ENCODE measurements at regions not wholly inside any gene's neighbourhood (a gene's known extent, or its start where the extent isn't known, plus 50 kb on each side); places are given as distances from the start of the nearest gene placed in this dataset.
"Not testable (repeated sequence)": the region's sequence is repeated elsewhere in the genome, so short reads cannot be mapped to it uniquely, and the experiment has no call there.

DNA sequence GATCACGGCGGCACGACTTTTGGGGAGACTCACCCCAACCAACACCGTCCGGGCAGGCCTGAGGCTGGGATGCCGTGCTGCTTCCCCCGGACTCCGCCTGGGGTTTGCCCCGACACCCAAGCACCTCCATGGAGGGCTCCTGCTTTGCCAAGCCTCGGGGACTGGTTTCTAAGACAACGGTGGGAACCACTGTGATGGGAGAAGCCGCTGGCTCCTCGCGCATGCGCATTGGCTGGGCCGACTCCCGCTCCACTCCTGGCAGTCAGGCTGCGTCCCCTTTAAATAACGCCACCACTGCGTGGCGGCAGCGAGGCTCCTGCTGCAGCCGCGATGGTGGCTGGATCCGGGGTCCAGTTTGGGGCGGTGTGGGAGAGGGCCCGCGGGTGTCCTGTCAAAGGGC, 201.0 kb downstream of the ZNF716 start:
- DNase-seq: peak; percentile 60
- no peak overlapping the region for H3K27ac ChIP-seq
- no peaks in the 10 kb centered on the region for H3K9me3 ChIP-seq
- no peaks in the 10 kb centered on the region for H3K27me3 ChIP-seq
- no peaks in the 10 kb centered on the region for H3K4me1 ChIP-seq
- TF ChIP-seq CTCF (IDR thresholded peaks at IDR 0.05) (no peak), POLR2A (IDR thresholded peaks at IDR 0.05) (no peak)
- H3K36me3 ChIP-seq (ENCODE audit: low read depth, missing control alignments): no peaks in the 10 kb centered on the region
- peak overlapping the region; percentile 25 to 38 for H3K4me3 ChIP-seq
- intact Hi-C loops (cut with DNase I; ENCODE audit: low total_unique reads): no loop called here
- 60 to 68% methylated on average over 16 to 23 of the region's 28 CpGs for WGBS, 2 donors

GRCh38 chr7:57651611-57652010, 201.6 kb downstream of the ZNF716 start:
- intact Hi-C loops (cut with DNase I; ENCODE audit: low total_unique reads); DNase-seq; H3K36me3 ChIP-seq (ENCODE audit: low read depth, missing control alignments); H3K9me3 ChIP-seq; H3K4me1 ChIP-seq; H3K27me3 ChIP-seq; H3K27ac ChIP-seq: not testable (repeated sequence)
- WGBS, 2 donors: 75 to 76% methylated on average over 19 of the region's 19 CpGs
- H3K4me3 ChIP-seq: peak overlapping the region; percentile 25 to 38

DNA sequence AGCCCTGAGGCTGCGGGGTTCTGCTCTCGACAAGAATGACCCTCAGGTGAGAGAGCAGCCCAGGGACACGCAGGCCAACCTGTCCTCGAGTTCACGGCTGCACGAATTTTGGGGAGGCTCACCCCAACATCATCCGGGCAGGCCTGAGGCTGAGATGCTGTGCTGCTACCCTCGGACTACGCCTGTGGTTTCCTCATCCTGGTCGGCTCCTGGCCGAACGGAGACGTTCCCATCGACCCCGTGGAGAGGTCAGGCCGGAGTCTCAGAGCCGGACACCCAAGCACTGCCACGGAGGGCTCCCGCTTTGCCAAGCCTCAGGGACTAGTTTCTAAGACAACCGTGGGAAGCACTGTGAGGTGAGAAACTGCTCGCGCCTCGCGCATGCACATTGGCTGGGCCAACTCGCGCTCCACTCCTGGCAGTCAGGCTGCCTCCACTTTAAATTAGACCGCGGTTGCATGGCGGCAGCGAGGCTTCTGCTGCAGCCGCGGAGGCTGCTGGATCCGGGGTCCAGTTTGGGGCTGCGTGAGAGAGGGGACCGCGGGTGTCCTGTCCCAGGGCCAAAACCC, 203.4 kb downstream of the ZNF716 start:
- Histone ChIP-seq H3K4me1 (no peaks in the 10 kb centered on the region), H3K27me3 (no peaks in the 10 kb centered on the region), H3K9me3 (no peaks in the 10 kb centered on the region), H3K36me3 (ENCODE audit: low read depth, missing control alignments) (no peaks in the 10 kb centered on the region), H3K4me3 (no peak overlapping the region), H3K27ac (no peak overlapping the region)
- no peak for DNase-seq
- 77 to 84% methylated on average over 20 to 36 of the region's 36 CpGs for WGBS, 2 donors
- TF ChIP-seq POLR2A (IDR thresholded peaks at IDR 0.05) (no peak), CTCF (IDR thresholded peaks at IDR 0.05) (no peak)
- intact Hi-C loops (cut with DNase I; ENCODE audit: low total_unique reads): no loop called here

GRCh38 chr7:57655156-57655871, 205.3 kb downstream of the ZNF716 start:
- H3K4me1 ChIP-seq; H3K36me3 ChIP-seq (ENCODE audit: low read depth, missing control alignments); DNase-seq; H3K9me3 ChIP-seq; H3K27me3 ChIP-seq; intact Hi-C loops (cut with DNase I; ENCODE audit: low total_unique reads); H3K4me3 ChIP-seq; H3K27ac ChIP-seq: not testable (repeated sequence)
- 61 to 71% methylated on average over 26 to 31 of the region's 31 CpGs for WGBS, 2 donors

DNA sequence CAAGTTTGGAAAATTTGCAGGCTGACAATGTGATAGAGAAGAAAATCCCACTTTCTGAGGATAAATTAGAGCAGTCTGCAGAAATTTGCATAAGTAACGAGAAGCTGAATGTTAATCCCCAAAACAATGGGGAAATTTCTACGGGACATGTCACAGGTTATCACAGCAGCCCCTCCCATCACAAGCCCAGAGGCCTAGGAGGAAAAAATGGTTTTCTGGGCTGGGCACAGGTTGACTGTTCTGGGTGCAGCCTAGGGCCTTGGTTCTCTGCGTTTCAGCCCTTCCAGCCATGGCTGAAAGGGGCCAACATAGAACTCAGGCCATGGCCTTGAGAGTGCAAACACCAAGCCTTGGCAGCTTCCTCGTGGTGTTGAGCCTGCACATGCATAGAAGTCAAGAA, 209.2 kb downstream of the ZNF716 start:
- H3K36me3 ChIP-seq (ENCODE audit: low read depth, missing control alignments); H3K27me3 ChIP-seq; H3K4me1 ChIP-seq; intact Hi-C loops (cut with DNase I; ENCODE audit: low total_unique reads); DNase-seq; H3K27ac ChIP-seq; H3K4me3 ChIP-seq; H3K9me3 ChIP-seq: not testable (repeated sequence)
- 58 to 66% methylated on average over 3 to 4 of the region's 4 CpGs for WGBS, 2 donors

DNA sequence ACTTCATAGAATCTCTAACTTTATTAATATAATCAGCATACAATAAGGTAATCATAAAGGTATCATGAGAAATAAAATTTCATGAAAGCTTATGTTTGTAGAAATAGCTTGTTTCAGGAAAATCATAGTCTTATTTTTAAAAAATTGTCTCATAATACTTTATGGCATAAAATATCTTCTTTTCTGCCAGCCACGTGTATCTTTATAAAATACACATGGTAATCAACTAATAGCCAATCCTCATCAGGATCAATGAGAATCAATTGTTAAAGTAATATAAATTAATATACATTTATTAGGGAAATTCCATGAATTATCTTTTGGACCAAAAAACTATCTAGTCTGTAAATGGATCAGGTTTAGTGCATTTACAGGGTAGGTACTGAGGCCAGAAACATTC, 227.0 kb downstream of the ZNF716 start:
- H3K27me3 ChIP-seq; intact Hi-C loops (cut with DNase I; ENCODE audit: low total_unique reads); DNase-seq; H3K9me3 ChIP-seq; H3K4me3 ChIP-seq; H3K36me3 ChIP-seq (ENCODE audit: low read depth, missing control alignments); H3K4me1 ChIP-seq; H3K27ac ChIP-seq: not testable (repeated sequence)
- 43% methylated on average over 1 of the region's 1 CpG for WGBS, 2 donors

DNA sequence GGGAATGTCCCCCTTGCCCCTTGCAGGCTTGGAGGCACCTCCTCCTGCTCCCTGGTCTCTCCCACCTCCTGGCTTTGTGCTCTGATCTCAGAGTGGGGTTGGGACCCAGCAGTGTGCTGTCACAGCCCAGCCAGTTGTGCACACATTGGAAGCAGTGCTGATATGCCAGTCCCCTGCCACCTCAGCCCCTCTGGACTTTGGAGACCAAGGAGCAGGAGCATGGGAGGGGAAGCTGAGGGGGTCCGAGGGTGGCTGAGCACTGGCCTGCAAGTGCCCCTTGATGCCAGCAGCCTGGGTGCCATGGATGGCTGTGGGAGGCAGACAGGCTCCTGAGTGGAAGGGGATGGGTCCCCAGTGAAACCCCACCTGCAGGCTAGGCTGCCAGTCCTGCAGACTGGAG, 235.4 kb downstream of the ZNF716 start:
- Histone ChIP-seq H3K27ac (no peak overlapping the region), H3K4me1 (no peaks in the 10 kb centered on the region), H3K36me3 (ENCODE audit: low read depth, missing control alignments) (no peaks in the 10 kb centered on the region), H3K27me3 (no peaks in the 10 kb centered on the region), H3K4me3 (no peak overlapping the region), H3K9me3 (no peaks in the 10 kb centered on the region)
- no peak for TF ChIP-seq POLR2A (IDR thresholded peaks at IDR 0.05)
- TF ChIP-seq CTCF (IDR thresholded peaks at IDR 0.05): no peak
- DNase-seq: no peak
- WGBS, 2 donors: 11% methylated on average over 1 of the region's 1 CpG; no CpG with 5 or more reads in 1 of the 2 donors
- intact Hi-C loops (cut with DNase I; ENCODE audit: low total_unique reads): no loop called here

Measured in testis (tissue), 2 donors.